ENCODE measurements at regions not wholly inside any gene's neighbourhood (a gene's known extent, or its start where the extent isn't known, plus 50 kb on each side); places are given as distances from the start of the nearest gene placed in this dataset.
A peak's percentile ranks its signal among the peaks of the same experiment; 100 is the strongest.

- intact Hi-C loops (cut with DNase I): no loop called here
- Histone ChIP-seq H3K27me3 (peaks cover 0 to 4% (median 0%) of the 10 kb centered on the region in 4 donors), H3K4me3 (no peak overlapping the region), H3K27ac (replicated peaks in 1 of 4) (no peak overlapping the region), H3K36me3 (no peaks in the 10 kb centered on the region), H3K9me3 (no peaks in the 10 kb centered on the region), H3K4me1 (no peaks in the 10 kb centered on the region)
- DNase-seq (ENCODE audit: extremely low spot score): no peak
- TF ChIP-seq POLR2AphosphoS5 (IDR thresholded peaks at IDR 0.05): no peak
- TF ChIP-seq EP300 (IDR thresholded peaks at IDR 0.05): no peak
- TF ChIP-seq CTCF (IDR thresholded peaks at IDR 0.05): no peak
- no peak for TF ChIP-seq POLR2A (IDR thresholded peaks at IDR 0.05; ENCODE audit: low read depth)
Measured at GRCh38 chr12:105433804-105434203, 103.3 kb downstream of the C12orf75 start.

- intact Hi-C loops (cut with DNase I): no loop called here
- DNase-seq (ENCODE audit: extremely low spot score): no peak
- Histone ChIP-seq H3K27me3 (peaks cover 0 to 4% (median 0%) of the 10 kb centered on the region in 4 donors), H3K36me3 (no peaks in the 10 kb centered on the region), H3K9me3 (no peaks in the 10 kb centered on the region), H3K27ac (replicated peaks in 1 of 4) (no peak overlapping the region), H3K4me1 (no peaks in the 10 kb centered on the region), H3K4me3 (no peak overlapping the region)
- TF ChIP-seq POLR2AphosphoS5 (IDR thresholded peaks at IDR 0.05): no peak
- no peak for TF ChIP-seq EP300 (IDR thresholded peaks at IDR 0.05)
- no peak for TF ChIP-seq CTCF (IDR thresholded peaks at IDR 0.05)
- TF ChIP-seq POLR2A (IDR thresholded peaks at IDR 0.05; ENCODE audit: low read depth): no peak
- WGBS: 100% methylated on average over 1 of the region's 1 CpG
Measured at GRCh38 chr12:105436636-105437035, 106.1 kb downstream of the C12orf75 start.

GRCh38 chr12:105440037-105440664, 109.7 kb downstream of the C12orf75 start:
- DNase-seq (ENCODE audit: extremely low spot score): no peak
- Histone ChIP-seq H3K4me1 (no peaks in the 10 kb centered on the region), H3K4me3 (no peak overlapping the region), H3K27me3 (no peaks in the 10 kb centered on the region), H3K36me3 (no peaks in the 10 kb centered on the region), H3K27ac (replicated peaks in 1 of 4) (no peak overlapping the region), H3K9me3 (peaks cover 0 to 5% (median 0%) of the 10 kb centered on the region in 4 donors)
- WGBS: 93% methylated on average over 1 of the region's 1 CpG
- intact Hi-C loops (cut with DNase I): no loop called here
- no peak for TF ChIP-seq CTCF (IDR thresholded peaks at IDR 0.05)
- TF ChIP-seq EP300 (IDR thresholded peaks at IDR 0.05): no peak

- no peak for TF ChIP-seq POLR2AphosphoS5 (IDR thresholded peaks at IDR 0.05)
- TF ChIP-seq POLR2A (IDR thresholded peaks at IDR 0.05; ENCODE audit: low read depth): no peak
- no peak for TF ChIP-seq EP300 (IDR thresholded peaks at IDR 0.05)
- peaks cover 0 to 5% (median 0%) of the 10 kb centered on the region in 4 donors for H3K9me3 ChIP-seq
- peaks cover 0 to 5% (median 0%) of the 10 kb centered on the region in 4 donors for H3K4me1 ChIP-seq
- H3K27me3 ChIP-seq: no peaks in the 10 kb centered on the region
- intact Hi-C loops (cut with DNase I): no loop called here
- DNase-seq (ENCODE audit: extremely low spot score): no peak
- 89% methylated on average over 18 of the region's 18 CpGs for WGBS
- no peaks in the 10 kb centered on the region for H3K36me3 ChIP-seq
- no peak overlapping the region for H3K4me3 ChIP-seq
- no peak overlapping the region for H3K27ac ChIP-seq (replicated peaks in 1 of 4)
Measured at GRCh38 chr12:105443802-105444652, 113.5 kb downstream of the C12orf75 start.

- H3K9me3 ChIP-seq: peaks cover 0 to 5% (median 0%) of the 10 kb centered on the region in 4 donors
- intact Hi-C loops (cut with DNase I): no loop called here
- peaks cover 0 to 5% (median 0%) of the 10 kb centered on the region in 4 donors for H3K4me1 ChIP-seq
- H3K36me3 ChIP-seq: no peaks in the 10 kb centered on the region
- H3K4me3 ChIP-seq: no peak overlapping the region
- peak overlapping the region in 1 of 4 donors; percentile 0 for H3K27ac ChIP-seq (replicated peaks in 1 of 4)
- no peak for TF ChIP-seq POLR2A (IDR thresholded peaks at IDR 0.05; ENCODE audit: low read depth)
- H3K27me3 ChIP-seq: no peaks in the 10 kb centered on the region
- DNase-seq (ENCODE audit: extremely low spot score): no peak
- WGBS: 77% methylated on average over 3 of the region's 3 CpGs
Measured at GRCh38 chr12:105444653-105445102, 114.2 kb downstream of the C12orf75 start.

All from esophagus muscularis mucosa (tissue), 4 donors.